ENCODE measurements at regions not wholly inside any gene's neighbourhood (a gene's known extent, or its start where the extent isn't known, plus 50 kb on each side); places are given as distances from the start of the nearest gene placed in this dataset.

DNA sequence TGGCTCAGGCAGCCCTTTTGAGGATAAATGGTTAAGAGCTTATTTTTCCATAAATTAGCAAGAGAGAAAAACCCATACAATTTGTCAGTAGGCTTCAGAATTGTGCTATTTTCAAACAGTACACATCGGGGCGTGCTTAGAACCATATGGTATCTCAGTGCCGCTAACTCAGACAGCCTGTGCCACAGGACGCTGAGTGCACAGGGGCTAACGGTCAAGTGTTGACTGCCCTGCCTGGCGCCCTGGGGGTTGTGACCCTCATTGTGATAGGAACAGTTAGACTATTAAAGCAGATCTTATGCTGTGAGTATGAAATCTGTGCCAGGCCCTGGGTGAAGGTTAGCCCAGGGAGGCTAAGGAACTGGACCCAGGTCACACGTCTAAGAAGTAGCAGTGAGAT lies 1519.7 kb downstream of the BRD1 start:
- Histone ChIP-seq H4K20me1 (peaks cover 0 to 7% (median 0%) of the 10 kb centered on the region in 11 experiments; a peak in 3 of 22 replicates), H3K4me2 (no peak overlapping the region), H3K4me3 (no peak overlapping the region), H3K27me3 (no peaks in the 10 kb centered on the region), H3K27ac (no peak overlapping the region), H3K9ac (no peak overlapping the region), H3K36me3 (no peaks in the 10 kb centered on the region), H3K4me1 (peaks cover 9 to 24% (median 17%) of the 10 kb centered on the region in 10 experiments), H3K9me3 (replicated peaks in 1 of 11) (peaks cover 22 to 26% (median 25%) of the 10 kb centered on the region in 11 experiments)
- TF ChIP-seq Cebpa-rat (IDR thresholded peaks at IDR 0.05), result no peak

DNA sequence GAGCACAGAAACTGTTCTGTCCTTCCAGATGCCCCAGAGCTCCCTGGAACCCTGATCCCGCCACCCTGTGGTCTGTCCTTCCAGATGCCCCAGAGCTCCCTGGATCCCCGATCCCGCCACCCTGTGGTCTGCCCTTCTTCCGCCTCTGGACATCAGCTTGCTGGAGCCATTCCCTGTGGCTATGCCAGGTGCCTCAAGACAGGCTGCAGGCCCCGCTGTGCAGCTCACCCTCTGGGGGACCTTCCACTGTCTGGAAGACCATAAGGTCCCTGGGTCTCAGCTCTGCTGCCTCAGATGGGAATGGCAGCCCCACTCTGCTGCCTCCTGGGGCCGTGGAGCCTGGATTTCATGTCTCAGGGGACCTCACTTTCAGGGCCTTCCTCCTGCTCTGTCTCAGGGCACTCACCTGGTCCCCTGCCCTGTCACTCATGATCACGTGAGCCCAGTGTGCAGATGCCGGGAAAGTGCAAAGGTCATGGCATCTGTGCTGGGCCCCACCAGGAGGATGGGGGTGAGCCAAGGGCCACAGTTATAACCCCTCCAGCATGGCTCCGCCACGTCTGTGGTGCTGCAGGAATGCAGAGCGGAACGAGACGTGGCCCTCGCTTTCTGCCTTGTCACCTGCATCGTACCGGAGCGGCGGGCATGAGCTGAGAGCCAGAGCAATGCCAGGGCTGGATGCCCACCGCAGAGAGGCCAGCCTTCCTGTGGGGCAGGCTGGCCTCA lies 1520.7 kb downstream of the BRD1 start:
- TF ChIP-seq Cebpa-rat (IDR thresholded peaks at IDR 0.05), result no peak

DNA sequence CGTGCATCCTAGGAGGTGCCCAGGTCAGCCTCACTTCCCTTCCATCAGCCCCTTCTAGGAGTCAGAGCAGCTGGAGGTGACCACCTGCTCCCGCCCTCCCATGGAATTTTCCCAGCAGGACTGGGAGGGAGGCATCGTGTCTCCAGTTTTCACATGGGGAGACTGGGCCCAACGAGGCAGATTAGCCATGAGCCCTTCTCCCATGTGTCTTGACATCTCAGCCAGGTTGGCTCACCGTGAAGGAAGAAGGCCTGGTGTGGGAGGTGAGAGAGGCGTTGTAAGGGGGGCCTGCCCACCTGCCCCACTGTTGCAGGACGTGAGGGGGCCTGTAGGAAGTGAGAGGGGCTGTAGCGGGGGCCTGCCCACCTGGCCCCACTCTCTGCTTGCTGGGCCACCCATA lies 1521.4 kb downstream of the BRD1 start:
- H3K36me3 ChIP-seq, result no peaks in the 10 kb centered on the region
- H3K4me1 ChIP-seq, result peaks cover 9 to 24% (median 17%) of the 10 kb centered on the region in 10 experiments
- H3K27ac ChIP-seq, result no peak overlapping the region
- H4K20me1 ChIP-seq, result peaks cover 0 to 7% (median 0%) of the 10 kb centered on the region in 11 experiments; a peak in 3 of 22 replicates
- H3K9ac ChIP-seq, result no peak overlapping the region
- no peaks in the 10 kb centered on the region for H3K27me3 ChIP-seq
- no peak overlapping the region for H3K4me2 ChIP-seq
- H3K9me3 ChIP-seq (replicated peaks in 1 of 11), result peaks cover 5 to 10% (median 9%) of the 10 kb centered on the region in 11 experiments; a peak in 21 of 22 replicates
- no peak for TF ChIP-seq Cebpa-rat (IDR thresholded peaks at IDR 0.05)
- no peak overlapping the region for H3K4me3 ChIP-seq

More for the DNA sequence above, 1520.7 kb downstream of the BRD1 start:
- Histone ChIP-seq H3K4me3 (no peak overlapping the region), H3K4me1 (peaks cover 9 to 24% (median 17%) of the 10 kb centered on the region in 10 experiments), H3K27me3 (no peaks in the 10 kb centered on the region), H3K36me3 (no peaks in the 10 kb centered on the region), H3K4me2 (no peak overlapping the region), H3K27ac (no peak overlapping the region), H3K9ac (no peak overlapping the region), H4K20me1 (peaks cover 0 to 7% (median 0%) of the 10 kb centered on the region in 11 experiments; a peak in 3 of 22 replicates), H3K9me3 (replicated peaks in 1 of 11) (peaks cover 12 to 16% (median 16%) of the 10 kb centered on the region in 11 experiments)

DNA sequence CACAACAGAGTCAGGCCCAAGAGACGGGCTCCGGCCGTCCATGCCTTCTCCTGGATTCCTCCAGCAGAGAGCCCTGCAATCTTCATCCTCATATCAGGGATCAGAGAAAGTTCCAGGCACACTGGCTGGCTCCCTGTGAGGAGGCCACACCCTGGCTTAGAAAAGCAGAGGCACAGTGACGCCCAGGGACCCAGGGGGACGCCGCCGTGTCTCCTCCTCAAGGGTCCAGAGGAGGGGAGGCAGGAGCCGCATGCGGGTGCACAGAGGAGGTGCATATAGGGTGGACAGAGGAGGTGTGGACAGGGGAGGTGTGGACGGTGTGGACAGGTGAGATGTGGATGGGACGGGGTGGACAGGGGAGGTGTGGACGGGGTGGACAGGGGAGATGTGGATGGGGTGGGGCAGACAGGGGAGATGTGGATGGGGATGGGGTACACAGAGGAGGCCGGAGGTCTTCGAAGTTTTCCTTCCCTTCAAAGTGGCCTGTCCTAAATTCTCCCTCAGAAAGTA lies 1521.9 kb downstream of the BRD1 start:
- Histone ChIP-seq H4K20me1 (peaks cover 0 to 7% (median 0%) of the 10 kb centered on the region in 11 experiments; a peak in 3 of 22 replicates), H3K36me3 (no peaks in the 10 kb centered on the region), H3K27me3 (no peaks in the 10 kb centered on the region), H3K27ac (no peak overlapping the region), H3K4me1 (peaks cover 9 to 24% (median 17%) of the 10 kb centered on the region in 10 experiments), H3K9me3 (replicated peaks in 1 of 11) (peaks cover under 1 to 5% (median 4%) of the 10 kb centered on the region in 11 experiments; a peak in 15 of 22 replicates), H3K4me3 (no peak overlapping the region), H3K4me2 (no peak overlapping the region), H3K9ac (no peak overlapping the region)
- TF ChIP-seq Cebpa-rat (IDR thresholded peaks at IDR 0.05), result no peak

DNA sequence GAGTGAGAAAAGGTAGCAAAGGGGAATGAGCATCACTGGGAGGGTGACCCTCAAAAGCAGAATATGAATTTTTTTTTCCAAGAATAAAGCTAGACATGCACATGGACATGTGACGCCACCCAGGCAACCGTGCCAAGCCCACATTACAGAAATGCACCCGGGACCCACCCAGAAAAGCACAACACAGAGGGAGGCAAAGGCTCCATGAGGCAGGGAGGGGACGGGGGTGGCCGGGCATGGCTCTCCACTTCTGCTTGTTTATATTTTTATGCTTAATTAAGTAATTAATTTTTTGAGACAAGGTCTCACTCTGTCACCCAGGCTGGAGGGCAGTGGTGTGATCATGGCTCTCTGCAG lies 1524.3 kb downstream of the BRD1 start:
- Histone ChIP-seq H3K9me3 (replicated peaks in 1 of 11) (no peaks in the 10 kb centered on the region), H4K20me1 (peaks cover 0 to 7% (median 0%) of the 10 kb centered on the region in 11 experiments; a peak in 3 of 22 replicates), H3K9ac (no peak overlapping the region), H3K27me3 (no peaks in the 10 kb centered on the region), H3K36me3 (no peaks in the 10 kb centered on the region), H3K4me3 (no peak overlapping the region), H3K4me1 (peaks cover 0 to 11% (median 0%) of the 10 kb centered on the region in 10 experiments; a peak in 3 of 20 replicates), H3K27ac (no peak overlapping the region), H3K4me2 (no peak overlapping the region)
- TF ChIP-seq Cebpa-rat (IDR thresholded peaks at IDR 0.05), result no peak

DNA sequence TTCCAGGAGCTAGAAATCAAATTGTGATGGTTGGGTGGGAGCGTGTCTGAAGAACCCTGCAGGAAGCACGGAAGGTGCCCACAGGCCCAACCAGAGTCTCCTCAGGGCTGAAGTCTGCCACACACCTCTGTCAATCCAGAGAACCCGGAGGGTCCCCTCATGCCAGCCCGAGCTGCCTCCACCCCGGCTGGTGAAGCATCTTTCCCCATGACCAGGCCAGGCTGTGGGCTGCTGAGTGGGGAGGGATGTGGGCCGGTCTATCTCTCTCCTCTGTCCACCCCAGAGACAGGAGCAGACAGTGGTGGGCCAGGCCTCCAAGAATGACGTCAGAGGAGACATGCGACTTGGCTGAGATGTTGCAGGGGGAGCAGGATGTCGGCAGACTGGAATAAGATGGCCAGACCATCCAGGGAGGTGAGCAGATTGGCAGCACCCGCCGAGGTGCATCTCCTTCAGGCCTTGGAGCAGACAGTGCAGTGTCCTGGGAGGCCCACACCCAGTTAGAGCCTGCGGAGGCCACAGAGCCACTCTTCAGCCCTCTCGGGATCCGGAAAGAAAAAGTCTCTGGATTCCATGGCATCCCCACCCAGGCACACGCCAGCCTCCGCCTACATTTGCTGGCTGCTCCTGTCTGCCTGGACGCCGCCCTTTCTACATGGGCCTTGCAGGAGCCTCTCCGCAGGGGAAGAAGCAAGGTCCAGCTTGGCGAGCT lies 1524.9 kb downstream of the BRD1 start:
- Histone ChIP-seq H4K20me1 (peaks cover 0 to 7% (median 0%) of the 10 kb centered on the region in 11 experiments; a peak in 3 of 22 replicates), H3K4me2 (no peak overlapping the region), H3K36me3 (no peaks in the 10 kb centered on the region), H3K27me3 (no peaks in the 10 kb centered on the region), H3K9me3 (replicated peaks in 1 of 11) (no peaks in the 10 kb centered on the region), H3K9ac (no peak overlapping the region), H3K4me1 (peaks cover 0 to 16% (median 0%) of the 10 kb centered on the region in 10 experiments; a peak in 5 of 20 replicates), H3K4me3 (no peak overlapping the region), H3K27ac (no peak overlapping the region)
- TF ChIP-seq Cebpa-rat (IDR thresholded peaks at IDR 0.05), result no peak

DNA sequence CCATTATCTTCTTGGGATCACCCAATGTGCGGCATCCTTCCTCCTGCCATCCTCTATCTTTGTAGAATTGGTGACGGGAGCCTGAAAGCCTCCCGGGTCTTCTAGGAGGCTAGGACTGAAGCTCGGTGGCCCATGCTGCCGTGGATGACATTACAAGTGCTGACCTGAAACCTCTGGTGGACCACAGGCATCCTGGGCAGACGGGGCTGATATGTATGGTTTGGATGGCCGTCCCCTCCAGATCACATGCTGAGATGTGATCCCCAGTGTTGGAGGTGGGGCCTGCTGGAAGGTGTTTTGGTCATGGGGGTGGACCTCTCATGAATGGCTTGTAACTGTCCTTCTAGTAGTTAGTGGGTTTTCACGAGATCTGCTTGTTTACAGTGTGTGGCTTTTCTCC lies 1525.8 kb downstream of the BRD1 start:
- Histone ChIP-seq H3K27me3 (no peaks in the 10 kb centered on the region), H3K4me3 (no peak overlapping the region), H3K4me2 (no peak overlapping the region), H3K27ac (no peak overlapping the region), H3K36me3 (no peaks in the 10 kb centered on the region), H3K4me1 (peaks cover 0 to 20% (median 0%) of the 10 kb centered on the region in 10 experiments; a peak in 7 of 20 replicates), H3K9ac (no peak overlapping the region), H3K9me3 (replicated peaks in 1 of 11) (peaks cover 0 to 8% (median 0%) of the 10 kb centered on the region in 11 experiments; a peak in 2 of 22 replicates), H4K20me1 (peaks cover 0 to 7% (median 0%) of the 10 kb centered on the region in 11 experiments; a peak in 3 of 22 replicates)
- no peak for TF ChIP-seq Cebpa-rat (IDR thresholded peaks at IDR 0.05)

DNA sequence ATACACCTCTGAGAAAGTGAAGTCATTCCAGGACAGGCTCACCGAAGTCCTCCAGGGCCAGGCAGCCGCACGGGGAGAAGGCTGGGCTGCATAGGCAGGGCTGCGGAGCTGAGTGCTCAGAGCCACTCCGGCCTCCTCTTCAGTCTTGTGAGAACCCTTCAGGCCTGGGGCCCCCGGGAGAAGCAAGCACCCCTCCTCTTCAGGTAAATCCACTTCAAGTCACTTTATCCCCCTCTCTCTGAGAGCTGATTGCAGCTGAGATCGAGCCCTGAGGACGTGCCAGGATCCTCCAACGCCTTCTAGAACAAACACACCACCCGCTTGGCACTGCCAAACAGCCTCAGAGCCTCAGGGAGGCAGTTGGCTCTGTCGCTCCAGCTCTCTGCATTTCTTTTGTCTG lies 1526.3 kb downstream of the BRD1 start:
- Histone ChIP-seq H3K4me3 (no peak overlapping the region), H3K27me3 (no peaks in the 10 kb centered on the region), H3K4me1 (peaks cover 0 to 23% (median 0%) of the 10 kb centered on the region in 10 experiments; a peak in 7 of 20 replicates), H3K9me3 (replicated peaks in 1 of 11) (peaks cover 0 to 13% (median 0%) of the 10 kb centered on the region in 11 experiments; a peak in 2 of 22 replicates), H3K27ac (no peak overlapping the region), H3K9ac (no peak overlapping the region), H3K36me3 (no peaks in the 10 kb centered on the region), H3K4me2 (no peak overlapping the region), H4K20me1 (peaks cover 0 to 7% (median 0%) of the 10 kb centered on the region in 11 experiments; a peak in 3 of 22 replicates)
- no peak for TF ChIP-seq Cebpa-rat (IDR thresholded peaks at IDR 0.05)

DNA sequence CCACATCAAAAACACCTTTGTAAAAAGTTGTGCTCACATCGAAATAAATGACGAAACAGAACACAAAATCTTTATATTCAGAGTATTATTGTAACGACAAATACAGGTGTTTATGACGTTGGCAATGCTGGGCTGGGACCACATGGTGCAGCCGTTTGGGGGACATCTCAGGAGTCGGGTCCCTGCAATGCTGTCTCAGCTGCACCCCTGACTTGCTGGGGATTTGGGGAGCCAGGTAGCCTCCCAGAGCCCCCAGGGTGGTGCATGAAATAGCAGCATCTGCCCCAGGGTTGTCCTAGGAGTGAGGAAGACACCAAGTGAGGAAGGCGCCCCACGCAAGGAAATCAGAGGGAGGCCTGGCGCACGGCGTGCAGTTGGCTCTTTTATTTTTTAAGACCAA lies 1526.8 kb downstream of the BRD1 start:
- no peaks in the 10 kb centered on the region for H3K36me3 ChIP-seq
- H3K27ac ChIP-seq, result no peak overlapping the region

More for the DNA sequence above, 1526.8 kb downstream of the BRD1 start:
- Histone ChIP-seq H3K9me3 (replicated peaks in 1 of 11) (peaks cover 0 to 17% (median 0%) of the 10 kb centered on the region in 11 experiments; a peak in 2 of 22 replicates), H4K20me1 (peaks cover 0 to 7% (median 0%) of the 10 kb centered on the region in 11 experiments; a peak in 3 of 22 replicates), H3K4me2 (no peak overlapping the region), H3K27me3 (no peaks in the 10 kb centered on the region), H3K4me1 (peaks cover 0 to 23% (median 0%) of the 10 kb centered on the region in 10 experiments; a peak in 7 of 20 replicates), H3K9ac (no peak overlapping the region), H3K4me3 (no peak overlapping the region)
- no peak for TF ChIP-seq Cebpa-rat (IDR thresholded peaks at IDR 0.05)
